GM12865 (cell line): ENCODE measurements at regions not wholly inside any gene's neighbourhood (a gene's known extent, or its start where the extent isn't known, plus 50 kb on each side); places are given as distances from the start of the nearest gene placed in this dataset.

Experiments used
- DNase-seq: peaks from one replicate; pipeline ENCODE4 v3.0.0; 2010; ENCODE audit warnings: low read depth
- H3K4me3 ChIP-seq: 2 replicates; pipeline ENCODE4 v1.5.1; 2011; ENCODE audit warnings: mild to moderate bottlenecking, low read depth, low read length, control low read depth
- CTCF ChIP-seq: IDR thresholded peaks from 2 replicates; pipeline ENCODE4 v1.5.1; 2011; ENCODE audit warnings: low read length, control low read depth, low read depth, inconsistent platforms; ENCODE audit not compliant: insufficient read depth; ENCODE audit errors: missing control alignments

- no peak overlapping the region for H3K4me3 ChIP-seq
- no peak for TF ChIP-seq CTCF
- no peak for DNase-seq
These were observed 94.8 kb upstream of the SORCS3 start for GRCh38 chr10:104546336-104546735.

GRCh38 chr10:104546756-104547155 lies 94.3 kb upstream of the SORCS3 start:
- TF ChIP-seq CTCF, result no peak
- no peak for DNase-seq
- no peak overlapping the region for H3K4me3 ChIP-seq

- TF ChIP-seq CTCF, result no peak
- no peak for DNase-seq
- H3K4me3 ChIP-seq, result no peak overlapping the region
These were observed 93.0 kb upstream of the SORCS3 start for GRCh38 chr10:104548090-104548489.

- H3K4me3 ChIP-seq, result no peak overlapping the region
- no peak for TF ChIP-seq CTCF
- no peak for DNase-seq
These were observed 84.3 kb upstream of the SORCS3 start for GRCh38 chr10:104556831-104557230.

- TF ChIP-seq CTCF, result no peak
- no peak overlapping the region for H3K4me3 ChIP-seq
- DNase-seq, result no peak
These were observed 83.1 kb upstream of the SORCS3 start for GRCh38 chr10:104557966-104558365.

- DNase-seq, result no peak
- TF ChIP-seq CTCF, result no peak
- H3K4me3 ChIP-seq, result no peak overlapping the region
These were observed 81.2 kb upstream of the SORCS3 start for GRCh38 chr10:104559935-104560334.

- TF ChIP-seq CTCF, result no peak
- no peak overlapping the region for H3K4me3 ChIP-seq
- no peak for DNase-seq
These were observed 78.0 kb upstream of the SORCS3 start for GRCh38 chr10:104563051-104563450.
